AG04449 (cell line): ENCODE measurements at regions not wholly inside any gene's neighbourhood (a gene's known extent, or its start where the extent isn't known, plus 50 kb on each side); places are given as distances from the start of the nearest gene placed in this dataset.

Experiments used
- CTCF ChIA-PET: fragments of 350-600 bp; formaldehyde crosslinking; extraction: SDS; loops from one replicate; lab custom pipeline; 2021; ENCODE audit warnings: antibody characterized with exemption; lab: Yijun Ruan, JAX
- POLR2A ChIA-PET: fragments of 400-600, 350-600 bp; formaldehyde crosslinking; extraction: SDS; loops from one replicate; lab custom pipeline; 2020; ENCODE audit warnings: antibody characterized with exemption, inconsistent platforms; lab: Yijun Ruan, JAX
- DNase-seq: peaks from one replicate; pipeline ENCODE4 v3.0.0-alpha.2; 2010; ENCODE audit warnings: low read depth, low spot score
- H3K4me3 ChIP-seq: 2 replicates; pipeline ENCODE4 v1.5.1; 2011; ENCODE audit warnings: low read depth, mild to moderate bottlenecking, control low read depth, low read length
- CTCF ChIP-seq: IDR thresholded peaks from one replicate; pipeline ENCODE4 v1.5.1; 2011; ENCODE audit warnings: mild to moderate bottlenecking, moderate library complexity, low read length, control low read depth, inconsistent platforms; ENCODE audit not compliant: insufficient read depth; ENCODE audit errors: missing control alignments

- DNase-seq: peak; percentile 10
- TF ChIP-seq CTCF: no peak
- CTCF ChIA-PET: no interaction called here
- H3K4me3 ChIP-seq: no peak overlapping the region
- POLR2A ChIA-PET: no interaction called here
Measured at GRCh38 chr10:125396676-125397075, 236.3 kb upstream of the CTBP2 start.

- ChIA-PET POLR2A (no interaction called here), CTCF (no interaction called here)
- no peak for DNase-seq
- H3K4me3 ChIP-seq: no peak overlapping the region
- TF ChIP-seq CTCF: no peak
Measured at GRCh38 chr10:125392609-125393008, 232.2 kb upstream of the CTBP2 start.

- CTCF ChIA-PET: no interaction called here
- TF ChIP-seq CTCF: no peak
- DNase-seq: no peak
- H3K4me3 ChIP-seq: no peak overlapping the region
- POLR2A ChIA-PET: no interaction called here
Measured at GRCh38 chr10:125392154-125392553, 231.8 kb upstream of the CTBP2 start.

GRCh38 chr10:125389648-125390047 is 229.3 kb upstream of the CTBP2 start:
- ChIA-PET POLR2A (no interaction called here), CTCF (no interaction called here)
- H3K4me3 ChIP-seq: no peak overlapping the region
- no peak for TF ChIP-seq CTCF
- no peak for DNase-seq

- CTCF ChIA-PET: no interaction called here
- no peak for TF ChIP-seq CTCF
- POLR2A ChIA-PET: no interaction called here
- no peak overlapping the region for H3K4me3 ChIP-seq
- DNase-seq: no peak
Measured at GRCh38 chr10:125379592-125379991, 219.2 kb upstream of the CTBP2 start.

GRCh38 chr10:125377368-125377767 is 217.0 kb upstream of the CTBP2 start:
- ChIA-PET POLR2A (no interaction called here), CTCF (no interaction called here)
- H3K4me3 ChIP-seq: no peak overlapping the region
- DNase-seq: no peak
- TF ChIP-seq CTCF: no peak
